ENCODE measurements at regions not wholly inside any gene's neighbourhood (a gene's known extent, or its start where the extent isn't known, plus 50 kb on each side); places are given as distances from the start of the nearest gene placed in this dataset.

DNA sequence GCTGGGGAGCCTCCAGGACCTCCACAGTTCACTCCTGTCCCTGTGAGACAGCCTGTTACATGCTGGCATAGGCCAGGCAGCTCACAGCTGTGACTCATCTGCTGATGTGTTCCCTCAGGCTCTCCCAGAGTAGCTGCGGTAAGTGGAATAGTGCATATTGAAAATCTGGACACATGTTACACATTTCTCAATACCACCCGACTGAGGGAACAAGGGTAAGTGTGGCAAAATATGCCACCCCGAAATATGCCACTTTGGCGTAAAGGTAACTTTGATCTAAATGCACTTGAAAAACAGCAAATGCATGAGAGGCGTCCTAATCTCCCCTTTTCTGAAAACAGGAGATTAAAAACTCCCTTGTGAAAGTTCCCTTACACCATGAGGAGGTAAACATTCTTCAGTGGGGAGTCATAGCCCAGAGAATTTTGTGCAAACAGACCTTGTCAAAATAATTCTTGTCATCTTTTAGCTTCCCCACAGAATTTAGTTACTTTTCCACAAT is 557.9 kb downstream of the CCDC85A start:
- Histone ChIP-seq H3K4me1 (no peaks in the 10 kb centered on the region), H3K4me3 (no peak overlapping the region), H3K27me3 (no peaks in the 10 kb centered on the region), H3K9me3 (no peaks in the 10 kb centered on the region), H3K36me3 (no peaks in the 10 kb centered on the region), H3K27ac (no peak overlapping the region)
- intact Hi-C loops (cut with DNase I; ENCODE audit: low total_unique reads) = no loop called here
- peak; percentile 24 to 63 for DNase-seq
- TF ChIP-seq, protein P1, sequence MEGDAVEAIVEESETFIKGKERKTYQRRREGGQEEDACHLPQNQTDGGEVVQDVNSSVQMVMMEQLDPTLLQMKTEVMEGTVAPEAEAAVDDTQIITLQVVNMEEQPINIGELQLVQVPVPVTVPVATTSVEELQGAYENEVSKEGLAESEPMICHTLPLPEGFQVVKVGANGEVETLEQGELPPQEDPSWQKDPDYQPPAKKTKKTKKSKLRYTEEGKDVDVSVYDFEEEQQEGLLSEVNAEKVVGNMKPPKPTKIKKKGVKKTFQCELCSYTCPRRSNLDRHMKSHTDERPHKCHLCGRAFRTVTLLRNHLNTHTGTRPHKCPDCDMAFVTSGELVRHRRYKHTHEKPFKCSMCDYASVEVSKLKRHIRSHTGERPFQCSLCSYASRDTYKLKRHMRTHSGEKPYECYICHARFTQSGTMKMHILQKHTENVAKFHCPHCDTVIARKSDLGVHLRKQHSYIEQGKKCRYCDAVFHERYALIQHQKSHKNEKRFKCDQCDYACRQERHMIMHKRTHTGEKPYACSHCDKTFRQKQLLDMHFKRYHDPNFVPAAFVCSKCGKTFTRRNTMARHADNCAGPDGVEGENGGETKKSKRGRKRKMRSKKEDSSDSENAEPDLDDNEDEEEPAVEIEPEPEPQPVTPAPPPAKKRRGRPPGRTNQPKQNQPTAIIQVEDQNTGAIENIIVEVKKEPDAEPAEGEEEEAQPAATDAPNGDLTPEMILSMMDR (IDR thresholded peaks at IDR 0.05) = no peak

DNA sequence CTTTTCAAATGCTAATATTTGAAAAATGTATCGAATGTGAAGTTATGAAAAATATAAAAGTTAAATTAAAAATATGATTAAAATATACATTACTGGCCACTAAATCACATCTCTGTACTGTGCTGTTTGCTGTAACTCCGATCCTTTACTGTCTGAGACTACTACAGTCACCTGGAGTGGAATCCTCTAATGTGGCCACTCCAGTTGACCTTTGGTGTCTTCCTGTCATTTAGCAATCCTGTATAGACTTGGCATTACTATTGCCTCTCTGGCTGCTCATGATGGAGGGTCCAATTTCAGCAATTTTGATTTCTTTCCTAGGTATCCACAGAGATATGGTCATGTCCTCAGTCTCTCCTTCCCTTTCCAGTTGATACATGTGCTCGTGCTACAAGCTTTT is 560.0 kb downstream of the CCDC85A start:
- H3K9me3 ChIP-seq = no peaks in the 10 kb centered on the region
- TF ChIP-seq, protein P1 (IDR thresholded peaks at IDR 0.05) = no peak
- no peaks in the 10 kb centered on the region for H3K36me3 ChIP-seq
- no peaks in the 10 kb centered on the region for H3K4me1 ChIP-seq
- DNase-seq = no peak
- H3K27me3 ChIP-seq = no peaks in the 10 kb centered on the region
- H3K27ac ChIP-seq = no peak overlapping the region
- no peak overlapping the region for H3K4me3 ChIP-seq
- intact Hi-C loops (cut with DNase I; ENCODE audit: low total_unique reads) = no loop called here

DNA sequence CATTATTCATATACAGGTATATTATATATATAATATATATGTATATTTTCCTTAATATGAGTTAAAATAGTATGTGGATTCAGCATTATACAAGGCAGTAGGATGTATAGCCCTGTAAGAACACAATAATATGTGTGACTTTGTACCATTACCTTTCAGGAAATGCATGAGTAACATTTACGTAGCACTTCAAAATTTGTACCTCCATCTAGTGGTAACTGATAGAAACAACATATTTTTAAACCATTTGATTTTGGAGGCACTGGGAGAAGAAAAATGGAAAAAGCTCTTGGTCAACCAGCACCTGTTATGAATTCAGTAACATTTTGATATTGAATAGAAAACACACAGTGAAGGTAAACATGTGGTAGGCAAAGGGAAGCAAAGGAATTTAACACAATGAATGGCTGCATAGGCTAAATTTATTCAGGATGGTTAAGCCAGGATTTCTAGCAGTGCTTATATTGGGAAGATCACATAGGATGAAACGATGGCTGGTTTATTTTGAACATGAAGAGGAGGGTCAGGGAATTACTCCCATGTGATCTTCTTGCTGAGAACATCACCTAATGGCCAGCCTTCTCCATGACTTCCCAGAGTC is 565.5 kb downstream of the CCDC85A start:
- H3K9me3 ChIP-seq = no peaks in the 10 kb centered on the region
- intact Hi-C loops (cut with DNase I; ENCODE audit: low total_unique reads) = loop anchor here (5.0 kb wide), 1 partner anchor 567 kb away; the partner anchor contains the start of gene CCDC85A
- no peaks in the 10 kb centered on the region for H3K4me1 ChIP-seq
- TF ChIP-seq, protein P1 (IDR thresholded peaks at IDR 0.05) = peak; percentile 49 to 50
- no peak for DNase-seq
- H3K4me3 ChIP-seq = no peak overlapping the region
- no peaks in the 10 kb centered on the region for H3K36me3 ChIP-seq
- no peaks in the 10 kb centered on the region for H3K27me3 ChIP-seq
- H3K27ac ChIP-seq = no peak overlapping the region

DNA sequence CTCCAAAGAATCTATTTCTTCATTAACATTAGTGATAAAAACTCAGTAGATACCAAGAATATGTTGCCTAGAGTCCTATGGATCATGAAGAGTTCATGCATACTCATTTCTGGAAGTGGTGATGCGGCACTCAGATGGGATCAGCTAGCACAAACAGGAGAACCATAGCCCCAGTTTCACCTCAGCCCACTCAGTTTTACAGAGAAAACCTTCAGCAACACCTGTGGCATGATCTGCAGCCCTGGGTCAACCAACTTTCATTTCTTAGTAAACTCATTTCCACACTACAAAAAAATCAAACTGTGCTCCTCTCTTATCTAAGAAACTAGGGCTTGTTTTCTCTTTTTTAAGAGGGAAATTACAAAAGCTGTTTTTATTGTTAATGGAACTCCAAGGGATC is 569.4 kb downstream of the CCDC85A start:
- H3K27ac ChIP-seq = no peak overlapping the region

DNA sequence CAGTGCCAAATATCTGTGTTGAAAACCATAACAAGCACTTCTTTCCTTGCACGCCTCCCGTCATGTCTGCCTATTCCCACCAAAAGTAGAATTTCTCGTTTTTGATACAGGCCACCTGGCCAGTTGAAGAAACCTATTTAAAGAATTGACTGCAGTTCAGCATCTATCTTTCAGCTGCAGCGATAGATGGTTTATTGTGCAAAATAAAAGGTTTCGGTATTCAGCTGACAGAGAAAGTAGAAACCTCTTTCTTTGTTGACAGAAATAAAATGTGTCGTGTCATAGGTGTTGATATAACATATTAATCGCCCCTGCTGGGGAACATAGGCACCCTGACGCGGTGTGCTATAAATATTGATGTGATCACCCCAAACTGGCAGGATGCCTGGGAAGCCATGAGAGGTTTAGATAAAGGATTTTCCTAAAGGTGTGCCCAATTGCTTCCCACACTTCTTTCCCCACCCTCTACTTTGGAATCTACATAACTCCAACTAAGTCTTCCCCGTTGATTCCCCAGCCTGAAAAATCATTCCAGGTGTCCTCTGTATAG is 570.4 kb downstream of the CCDC85A start:
- TF ChIP-seq, protein P1 (IDR thresholded peaks at IDR 0.05) = no peak
- Histone ChIP-seq H3K27me3 (no peaks in the 10 kb centered on the region), H3K36me3 (no peaks in the 10 kb centered on the region), H3K4me1 (no peaks in the 10 kb centered on the region), H3K27ac (no peak overlapping the region), H3K9me3 (no peaks in the 10 kb centered on the region), H3K4me3 (no peak overlapping the region)
- intact Hi-C loops (cut with DNase I; ENCODE audit: low total_unique reads) = no loop called here
- DNase-seq = no peak

More for the DNA sequence above, 569.4 kb downstream of the CCDC85A start:
- Histone ChIP-seq H3K27me3 (no peaks in the 10 kb centered on the region), H3K9me3 (no peaks in the 10 kb centered on the region), H3K4me1 (no peaks in the 10 kb centered on the region), H3K36me3 (no peaks in the 10 kb centered on the region), H3K4me3 (no peak overlapping the region)
- no peak for DNase-seq
- intact Hi-C loops (cut with DNase I; ENCODE audit: low total_unique reads) = no loop called here
- TF ChIP-seq, protein P1 (IDR thresholded peaks at IDR 0.05) = no peak

Data from tibial artery (tissue), 4 donors.